PC-3 (cell line): ENCODE measurements at regions not wholly inside any gene's neighbourhood (a gene's known extent, or its start where the extent isn't known, plus 50 kb on each side); places are given as distances from the start of the nearest gene placed in this dataset.
"Not testable (repeated sequence)": the region's sequence is repeated elsewhere in the genome, so short reads cannot be mapped to it uniquely, and the experiment has no call there.

ENCODE experiments used
- ATAC-seq: fragments of 200-7000 bp; cut with Tn5 transposase; 2 replicates; pipeline ENCODE4 v1.9.1; 2020; ENCODE audit warnings: mild to moderate bottlenecking, moderate library complexity
- BruUV-seq: library from RNA; stranded (reverse); fragments of 400-500 nt; replicated peaks from 2 replicates; lab custom pipeline; 2021; lab: Mats Ljungman, UMichigan
- CTCF ChIA-PET: fragments of 300-600 bp; sonication (Branson Sonifier 250); formaldehyde crosslinking; loops from one replicate; lab custom pipeline; 2022; ENCODE audit warnings: antibody characterized with exemption; lab: Charles Lee
- POLR2A ChIA-PET: fragments of 300-600 bp; sonication (Branson Sonifier 250); formaldehyde crosslinking; loops from one replicate; lab custom pipeline; 2022; ENCODE audit warnings: antibody characterized with exemption; ENCODE audit not compliant: unreplicated experiment; lab: Charles Lee
- DNase-seq: peaks from one replicate; pipeline ENCODE4 v3.0.0-alpha.2; 2015
- H2AFZ ChIP-seq: fragments of 300-600 bp; sonication (generic); 2 replicates; pipeline ENCODE4 v1.6.0; 2016; ENCODE audit warnings: antibody characterized with exemption, low read length
- H3F3A ChIP-seq: fragments of 300-600 bp; sonication (generic); one replicate; pipeline ENCODE4 v1.6.0; 2017; ENCODE audit warnings: antibody characterized with exemption, low read length, control low read depth, mild to moderate bottlenecking; ENCODE audit not compliant: unreplicated experiment
- H3K27ac ChIP-seq: fragments of 300-600 bp; sonication (generic); 2 replicates; pipeline ENCODE4 v1.5.1; 2016; ENCODE audit warnings: mild to moderate bottlenecking, low read length
- H3K27me3 ChIP-seq: fragments of 300-600 bp; sonication (generic); 2 replicates; pipeline ENCODE4 v1.6.1; 2016; ENCODE audit warnings: low read length, mixed read lengths
- H3K36me3 ChIP-seq: fragments of 300-600 bp; sonication (generic); 2 replicates; pipeline ENCODE4 v1.6.1; 2016; ENCODE audit warnings: low read depth, mixed run types, low read length, mixed read lengths
- H3K4me1 ChIP-seq: fragments of 300-600 bp; sonication (generic); 2 replicates; pipeline ENCODE4 v1.5.1; 2016; ENCODE audit warnings: low read length; ENCODE audit not compliant: insufficient read depth
- H3K4me2 ChIP-seq: fragments of 300-600 bp; sonication (generic); 2 replicates; pipeline ENCODE4 v1.6.0; 2016; ENCODE audit warnings: low read length
- H3K4me3 ChIP-seq: fragments of 300-600 bp; sonication (generic); 2 replicates; pipeline ENCODE4 v1.5.1; 2016; ENCODE audit warnings: mild to moderate bottlenecking, low read length, mixed read lengths
- H3K79me2 ChIP-seq: fragments of 300-600 bp; sonication (generic); 2 replicates; pipeline ENCODE4 v1.6.1; 2017; ENCODE audit warnings: low read length, mixed read lengths
- H3K9ac ChIP-seq: fragments of 300-600 bp; sonication (generic); 2 replicates; pipeline ENCODE4 v1.6.0; 2016; ENCODE audit warnings: mild to moderate bottlenecking, low read length
- H3K9me2 ChIP-seq: fragments of 300-600 bp; sonication (generic); replicated peaks from 2 replicates; pipeline ENCODE4 v1.6.1; 2016; ENCODE audit warnings: mixed run types, low read length, mixed read lengths
- H3K9me3 ChIP-seq: fragments of 300-600 bp; sonication (generic); 2 replicates; pipeline ENCODE4 v1.6.1; 2016; ENCODE audit warnings: low read length, mixed read lengths
- H4K20me1 ChIP-seq: fragments of 300-600 bp; sonication (generic); 2 replicates; pipeline ENCODE4 v1.6.1; 2016; ENCODE audit warnings: low read length, mixed read lengths
- EZH2 ChIP-seq: fragments of 300-600 bp; sonication (generic); IDR thresholded peaks from one replicate; pipeline ENCODE4 v1.6.1; 2017; ENCODE audit warnings: antibody characterized with exemption, mild to moderate bottlenecking, low read length; ENCODE audit not compliant: unreplicated experiment
- EZH2phosphoT487 ChIP-seq: fragments of 300-600 bp; sonication (generic); IDR thresholded peaks from 2 replicates; pipeline ENCODE4 v1.6.1; 2018; ENCODE audit warnings: mild to moderate bottlenecking, antibody characterized with exemption, low read length, borderline replicate concordance
- intact Hi-C: fragments of 100-400 bp; cut with micrococcal nuclease; formaldehyde crosslinking; loops from 2 replicates; pipeline ENCODE4 v1.9.0; 2023
- TF ChIP-seq, protein P1 (sequence below): fragments of 300-600 bp; sonication (generic); conservative IDR thresholded peaks from 2 replicates; pipeline ENCODE4 v1.5.1; 2017; ENCODE audit warnings: antibody characterized with exemption, low read depth, mild to moderate bottlenecking, low read length

DNA sequence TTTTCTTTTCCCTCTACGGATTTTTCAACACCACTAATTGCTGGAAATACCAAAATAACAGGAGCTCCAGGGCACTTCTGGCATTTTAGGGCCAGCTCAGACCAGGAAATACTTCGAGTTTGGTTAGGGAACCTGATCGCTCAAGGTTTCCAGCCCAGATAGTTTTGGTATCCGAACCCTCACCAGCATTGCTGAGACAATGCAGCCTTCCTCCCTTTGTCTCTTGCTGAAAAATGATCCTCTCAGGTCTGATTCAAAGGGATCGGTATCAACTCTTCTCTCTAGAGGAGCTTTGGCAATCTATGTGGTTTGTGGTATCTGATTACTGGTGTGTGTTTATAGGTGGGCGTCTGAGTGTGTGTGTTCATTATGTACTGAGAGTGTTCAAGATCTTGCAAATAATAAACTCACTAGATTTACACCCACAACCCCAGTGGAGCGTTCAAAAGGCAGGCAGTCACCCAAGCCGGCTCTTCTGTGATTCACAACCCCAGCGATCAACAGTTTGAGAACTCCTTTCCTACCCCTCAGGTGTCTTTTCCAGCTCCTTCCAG, 122.8 kb upstream of the EGFLAM start:
- no peaks in the 10 kb centered on the region for H3K9me2 ChIP-seq
- H2AFZ ChIP-seq, result no peak overlapping the region
- H3K27ac ChIP-seq, result no peak overlapping the region
- H3K4me2 ChIP-seq, result no peak overlapping the region
- no TSS peak for BruUV-seq
- no peaks in the 10 kb centered on the region for H3K79me2 ChIP-seq
- intact Hi-C loops, result no loop called here
- no peaks in the 10 kb centered on the region for H3F3A ChIP-seq
- no peaks in the 10 kb centered on the region for H3K4me1 ChIP-seq
- ChIA-PET CTCF (no interaction called here), POLR2A (no interaction called here)
- no peak for TF ChIP-seq EZH2phosphoT487
- TF ChIP-seq, protein P1, sequence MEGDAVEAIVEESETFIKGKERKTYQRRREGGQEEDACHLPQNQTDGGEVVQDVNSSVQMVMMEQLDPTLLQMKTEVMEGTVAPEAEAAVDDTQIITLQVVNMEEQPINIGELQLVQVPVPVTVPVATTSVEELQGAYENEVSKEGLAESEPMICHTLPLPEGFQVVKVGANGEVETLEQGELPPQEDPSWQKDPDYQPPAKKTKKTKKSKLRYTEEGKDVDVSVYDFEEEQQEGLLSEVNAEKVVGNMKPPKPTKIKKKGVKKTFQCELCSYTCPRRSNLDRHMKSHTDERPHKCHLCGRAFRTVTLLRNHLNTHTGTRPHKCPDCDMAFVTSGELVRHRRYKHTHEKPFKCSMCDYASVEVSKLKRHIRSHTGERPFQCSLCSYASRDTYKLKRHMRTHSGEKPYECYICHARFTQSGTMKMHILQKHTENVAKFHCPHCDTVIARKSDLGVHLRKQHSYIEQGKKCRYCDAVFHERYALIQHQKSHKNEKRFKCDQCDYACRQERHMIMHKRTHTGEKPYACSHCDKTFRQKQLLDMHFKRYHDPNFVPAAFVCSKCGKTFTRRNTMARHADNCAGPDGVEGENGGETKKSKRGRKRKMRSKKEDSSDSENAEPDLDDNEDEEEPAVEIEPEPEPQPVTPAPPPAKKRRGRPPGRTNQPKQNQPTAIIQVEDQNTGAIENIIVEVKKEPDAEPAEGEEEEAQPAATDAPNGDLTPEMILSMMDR, result no peak
- TF ChIP-seq EZH2, result no peak
- ATAC-seq (no peak), DNase-seq (no peak)
- H3K9me3 ChIP-seq, result no peaks in the 10 kb centered on the region
- peaks cover 94% of the 10 kb centered on the region for H3K27me3 ChIP-seq
- no peaks in the 10 kb centered on the region for H3K36me3 ChIP-seq
- no peak overlapping the region for H3K4me3 ChIP-seq
- H4K20me1 ChIP-seq, result no peaks in the 10 kb centered on the region
- no peak overlapping the region for H3K9ac ChIP-seq

DNA sequence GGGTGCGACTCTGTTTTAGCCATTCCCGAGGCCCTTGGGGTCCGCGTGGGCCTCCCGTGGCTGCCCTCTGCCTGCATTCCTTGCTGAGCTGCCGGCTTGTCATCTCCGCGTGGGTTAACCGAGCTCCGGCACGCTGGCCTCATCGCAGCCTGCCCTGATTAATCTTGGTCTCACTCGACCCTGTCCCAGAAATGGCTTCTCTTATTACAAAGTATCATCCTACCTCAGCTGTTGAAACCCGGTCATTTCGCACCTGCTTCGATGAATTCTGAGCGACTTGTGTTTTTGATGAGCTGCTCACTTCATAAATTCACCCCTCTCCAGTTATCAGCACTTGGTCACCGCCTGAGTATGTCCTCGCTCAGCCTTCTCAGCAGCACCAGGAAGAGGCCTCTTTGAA, 123.5 kb upstream of the EGFLAM start:
- DNase-seq (no peak), ATAC-seq (no peak)
- no peak overlapping the region for H3K4me3 ChIP-seq
- H3K36me3 ChIP-seq, result no peaks in the 10 kb centered on the region
- H3K27me3 ChIP-seq, result peaks cover 94% of the 10 kb centered on the region
- H3K9me3 ChIP-seq, result no peaks in the 10 kb centered on the region
- TF ChIP-seq, protein P1, result no peak
- TF ChIP-seq EZH2phosphoT487, result no peak
- TF ChIP-seq EZH2, result no peak
- no peak overlapping the region for H3K9ac ChIP-seq
- no peak overlapping the region for H2AFZ ChIP-seq
- H3K9me2 ChIP-seq, result no peaks in the 10 kb centered on the region
- no peaks in the 10 kb centered on the region for H3F3A ChIP-seq
- intact Hi-C loops, result no loop called here
- ChIA-PET POLR2A (no interaction called here), CTCF (no interaction called here)
- H3K27ac ChIP-seq, result no peak overlapping the region
- H3K79me2 ChIP-seq, result no peaks in the 10 kb centered on the region
- H3K4me2 ChIP-seq, result no peak overlapping the region
- H3K4me1 ChIP-seq, result no peaks in the 10 kb centered on the region
- no peaks in the 10 kb centered on the region for H4K20me1 ChIP-seq
- BruUV-seq, result no TSS peak

DNA sequence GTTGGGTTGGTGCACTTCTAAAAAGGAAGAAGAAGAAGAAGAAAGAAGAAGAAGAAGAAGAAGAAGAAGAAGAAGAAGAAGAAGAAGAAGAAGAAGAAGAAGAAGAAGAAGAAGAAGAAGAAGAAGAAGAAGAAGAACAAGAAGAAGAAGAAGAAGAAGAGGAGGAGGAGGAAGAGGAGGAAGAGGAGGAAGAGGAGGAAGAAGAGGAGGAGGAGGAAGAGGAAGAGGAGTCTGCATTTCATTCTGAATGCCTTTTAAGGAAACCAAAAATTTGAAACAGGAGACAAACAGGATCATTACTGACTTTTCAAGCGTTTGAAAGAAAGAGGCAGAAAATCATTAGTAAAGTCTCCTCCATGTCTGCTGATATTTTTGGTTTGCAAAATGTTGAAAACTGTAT, 124.1 kb upstream of the EGFLAM start:
- CTCF ChIA-PET, ATAC-seq, H3K4me1 ChIP-seq, H2AFZ ChIP-seq, POLR2A ChIA-PET, H3K9me3 ChIP-seq, H3K9me2 ChIP-seq, H3K4me2 ChIP-seq, H3K9ac ChIP-seq, BruUV-seq, H3K36me3 ChIP-seq, H3K4me3 ChIP-seq, H3K27ac ChIP-seq, DNase-seq, H4K20me1 ChIP-seq, H3F3A ChIP-seq, intact Hi-C loops, H3K79me2 ChIP-seq: not testable (repeated sequence)
- peaks cover 94% of the 10 kb centered on the region for H3K27me3 ChIP-seq
